T-helper 1 cell (primary cell): ENCODE measurements at regions not wholly inside any gene's neighbourhood (a gene's known extent, or its start where the extent isn't known, plus 50 kb on each side); places are given as distances from the start of the nearest gene placed in this dataset.
"Not testable (repeated sequence)": the region's sequence is repeated elsewhere in the genome, so short reads cannot be mapped to it uniquely, and the experiment has no call there.

Experiments
- DNase-seq, 5 donors: peaks; one replicate each; pipeline ENCODE4 v3.0.0-alpha.2; 2012 to 2020

- DNase-seq: no peak
These were observed 302.7 kb downstream of the SFMBT2 start for GRCh38 chr10:7108141-7108540.

GRCh38 chr10:7107285-7107684, 303.5 kb downstream of the SFMBT2 start:
- no peak for DNase-seq

- not testable (repeated sequence) for DNase-seq
These were observed 306.5 kb downstream of the SFMBT2 start for GRCh38 chr10:7104379-7104778.

GRCh38 chr10:7102557-7103349, 308.1 kb downstream of the SFMBT2 start:
- no peak for DNase-seq

DNA sequence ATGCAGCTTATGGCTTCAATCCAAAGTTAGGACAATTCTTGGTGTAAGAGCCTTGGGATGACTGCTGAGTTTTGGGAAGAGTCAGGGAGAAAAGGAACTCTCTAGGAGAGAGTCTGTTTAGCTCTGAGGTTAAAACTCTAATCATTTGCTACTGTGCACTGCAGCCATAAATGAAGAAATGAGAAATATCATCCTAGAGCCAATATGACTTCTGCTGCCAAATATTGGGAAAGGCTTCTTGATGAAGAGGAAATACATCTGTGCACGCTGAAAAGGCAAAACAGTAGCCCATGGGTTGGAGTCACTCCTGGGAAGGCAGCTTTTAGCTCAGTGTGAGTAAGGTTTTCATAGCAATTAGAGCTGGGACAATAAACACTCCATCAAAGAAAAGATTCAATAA, 308.8 kb downstream of the SFMBT2 start:
- DNase-seq: no peak

DNA sequence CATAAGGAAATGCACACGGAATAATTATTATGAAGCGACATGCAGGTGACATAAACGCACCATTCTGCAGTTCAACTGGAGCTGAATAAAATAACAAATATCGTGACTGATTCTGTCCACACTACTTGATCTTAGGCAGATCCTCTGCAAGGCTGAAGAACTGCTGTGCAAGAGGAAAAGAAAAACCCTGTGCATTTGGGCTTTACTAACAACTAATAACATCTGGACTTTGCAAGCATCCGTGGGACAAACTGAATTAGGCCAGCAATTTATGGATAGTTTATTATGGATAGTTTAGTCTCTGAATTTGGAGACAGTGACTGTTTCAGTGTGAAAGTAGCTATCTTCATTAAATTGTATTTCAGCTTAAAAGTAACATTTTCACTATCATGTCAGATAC, 309.4 kb downstream of the SFMBT2 start:
- DNase-seq: no peak

DNA sequence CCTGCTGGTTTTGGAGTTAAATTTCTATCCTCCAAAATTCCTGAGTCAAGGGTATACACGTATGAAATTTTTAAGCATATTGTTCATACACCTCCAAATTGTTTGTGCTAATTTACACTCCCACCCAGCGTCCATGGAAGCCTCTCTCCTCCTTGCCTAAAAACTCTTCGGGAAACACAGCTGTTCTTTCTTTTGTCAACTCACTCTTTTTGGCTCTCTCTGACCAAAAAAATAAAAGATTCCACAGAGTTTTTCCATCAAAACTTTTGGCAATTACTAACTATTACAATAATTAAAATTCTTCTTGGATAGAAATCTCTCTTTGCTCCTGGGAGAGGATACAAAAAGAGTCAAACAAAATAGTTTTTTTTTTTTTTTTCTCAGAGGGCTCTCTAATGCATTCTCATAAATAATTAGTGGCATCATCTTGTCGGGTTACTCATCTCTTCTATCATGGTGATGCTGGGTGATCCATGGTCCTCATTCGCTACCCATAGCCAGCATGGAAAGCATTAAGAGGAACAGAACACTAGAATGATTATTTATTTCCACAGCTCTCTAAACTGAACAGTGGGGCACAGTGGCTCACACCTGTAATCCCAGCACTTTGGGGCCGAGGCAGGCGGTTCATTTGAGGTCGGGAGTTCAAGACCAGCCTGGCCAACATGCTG, 310.7 kb downstream of the SFMBT2 start:
- no peak for DNase-seq

- DNase-seq: no peak
These were observed 312.6 kb downstream of the SFMBT2 start for GRCh38 chr10:7098160-7098762.

DNA sequence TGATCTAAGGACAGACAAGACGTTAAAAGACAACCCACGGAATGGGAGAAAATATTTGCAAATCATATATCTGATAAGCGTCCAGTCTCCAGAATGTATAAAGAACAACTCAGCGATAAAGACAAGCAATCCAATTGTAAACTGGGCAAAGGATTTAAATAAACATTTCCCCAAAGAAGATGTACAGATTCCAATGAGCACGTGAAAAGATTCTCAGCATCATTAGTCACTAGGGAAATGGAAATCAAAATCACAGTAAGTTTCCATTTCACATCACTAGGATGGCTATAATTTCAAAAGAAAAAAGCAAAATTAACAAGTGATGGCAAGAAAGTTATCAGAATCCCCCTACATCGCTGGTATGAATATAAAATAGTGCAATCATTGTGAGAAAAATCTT, 316.1 kb downstream of the SFMBT2 start:
- no peak for DNase-seq

DNA sequence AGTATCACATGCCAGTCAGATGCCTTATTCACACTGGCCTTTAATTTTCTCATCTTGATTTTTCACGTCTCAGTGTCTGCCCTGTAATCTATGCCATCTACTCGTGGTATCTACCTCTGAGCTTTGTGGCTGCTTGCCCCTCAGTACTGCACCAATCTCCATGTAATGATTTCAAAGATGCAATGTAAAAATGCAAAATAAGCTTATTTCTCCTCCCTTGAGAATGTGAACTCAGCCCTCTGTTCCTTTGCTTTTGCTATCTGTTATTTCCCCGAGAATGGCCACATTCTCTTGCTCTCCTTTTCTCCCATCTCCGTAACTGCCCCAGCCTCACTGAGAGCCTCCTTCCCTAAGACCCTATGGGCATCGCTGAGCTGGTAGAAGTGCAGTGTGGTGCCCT, 317.5 kb downstream of the SFMBT2 start:
- no peak for DNase-seq

DNA sequence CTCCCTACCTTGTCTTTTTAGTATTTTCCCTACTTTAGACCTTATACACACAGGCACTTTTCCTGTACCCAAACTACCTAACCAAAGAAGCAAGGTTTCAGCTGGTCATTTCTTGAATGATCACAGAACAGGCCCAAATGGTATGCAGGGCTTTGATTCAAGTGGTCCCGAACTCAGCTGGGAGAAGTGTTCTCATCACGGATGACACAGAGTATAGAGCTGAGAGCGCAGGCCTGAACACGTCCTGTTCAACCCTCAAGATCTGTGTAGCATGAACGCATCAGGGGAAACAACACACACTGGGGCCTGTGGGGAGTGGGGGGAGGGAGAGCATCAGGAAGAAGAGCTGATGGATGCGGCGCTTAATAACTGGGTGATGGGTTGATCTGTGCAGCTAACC, 318.2 kb downstream of the SFMBT2 start:
- DNase-seq: no peak

DNA sequence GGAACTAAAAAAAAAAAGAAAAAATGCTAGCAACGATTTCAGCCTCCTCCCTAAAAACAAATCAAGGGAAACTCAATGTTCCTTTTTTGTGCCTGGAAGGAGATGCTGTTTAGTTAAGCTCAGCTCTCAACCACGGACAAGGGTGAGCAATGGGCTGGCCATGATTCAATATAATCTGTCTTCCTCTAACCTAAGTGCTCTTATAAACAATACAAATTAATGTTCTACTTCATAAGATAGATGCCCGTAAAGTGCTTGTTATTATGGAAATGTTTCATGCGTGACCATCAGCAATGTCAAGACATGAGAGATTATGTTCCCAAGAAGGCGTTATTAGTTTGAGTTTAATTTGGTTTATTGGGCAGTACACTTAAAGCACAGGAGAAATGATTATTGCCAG, 320.3 kb downstream of the SFMBT2 start:
- no peak for DNase-seq

DNA sequence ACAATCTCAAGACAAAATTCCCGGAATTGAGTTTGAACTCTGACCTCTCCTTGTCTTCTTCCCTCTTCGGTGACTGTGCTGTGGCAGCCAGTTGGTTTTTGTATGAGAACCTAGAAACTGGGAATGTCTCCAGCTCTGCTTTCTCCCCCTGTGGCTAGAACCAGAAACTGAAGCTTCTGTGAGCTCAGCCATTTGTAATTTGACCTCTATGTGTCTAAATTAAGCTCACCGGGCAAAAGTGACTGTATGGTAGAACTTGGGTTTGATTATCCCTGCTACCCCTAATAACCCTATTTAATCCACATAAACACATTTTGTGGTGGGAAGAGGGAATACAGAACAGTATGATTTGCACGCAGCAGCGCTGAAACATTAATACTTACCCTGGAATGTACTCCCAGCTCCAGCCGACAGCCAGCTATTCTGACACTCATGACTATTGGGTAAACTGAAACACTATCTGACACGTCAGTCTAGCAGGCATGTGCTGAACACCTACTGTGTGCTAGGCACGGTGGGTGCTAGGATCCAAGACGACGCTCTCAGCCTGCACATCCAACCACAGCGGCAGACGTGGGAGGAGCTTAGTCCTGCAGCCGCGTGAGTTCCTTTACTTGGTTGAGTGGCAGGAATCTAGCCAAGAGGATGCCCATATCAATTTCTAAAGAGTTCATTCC, 324.8 kb downstream of the SFMBT2 start:
- DNase-seq: no peak

DNA sequence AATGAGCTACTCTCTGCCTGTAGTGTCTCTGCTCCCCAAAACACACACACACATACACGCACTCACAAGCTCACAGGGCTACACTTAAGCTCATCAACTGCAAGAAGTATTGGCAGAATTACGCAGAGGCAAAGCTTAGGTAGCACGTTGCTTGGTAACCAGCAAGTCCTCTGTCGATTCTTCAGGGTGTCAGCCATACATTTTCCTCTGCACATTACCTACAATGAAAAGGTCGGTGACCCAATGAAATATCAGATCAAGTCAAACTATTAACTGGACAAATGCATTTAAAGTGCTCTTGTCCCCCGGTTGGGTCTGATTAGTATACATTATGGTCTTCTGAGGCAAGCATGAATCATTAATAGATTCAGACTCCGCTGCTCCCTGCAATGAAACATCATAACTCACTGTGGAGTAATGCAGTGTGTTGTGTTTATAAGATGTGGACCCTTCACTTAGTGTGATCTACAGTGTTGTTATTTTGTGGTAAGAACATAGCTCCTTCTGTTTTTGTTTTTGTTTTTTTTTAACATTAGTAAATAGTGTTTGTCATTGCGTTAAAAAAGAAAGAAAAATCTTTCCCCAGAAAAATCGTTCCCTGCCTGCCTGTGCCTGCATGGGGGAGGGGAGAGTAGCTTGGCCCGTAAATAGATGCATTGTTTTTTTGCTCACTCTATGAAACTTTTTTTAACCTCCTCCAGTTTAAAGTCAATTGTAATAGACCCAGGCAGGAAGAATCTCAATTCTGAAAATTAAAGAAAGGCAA, 325.5 kb downstream of the SFMBT2 start:
- DNase-seq: no peak

GRCh38 chr10:7084280-7085005, 326.4 kb downstream of the SFMBT2 start:
- DNase-seq: no peak

DNA sequence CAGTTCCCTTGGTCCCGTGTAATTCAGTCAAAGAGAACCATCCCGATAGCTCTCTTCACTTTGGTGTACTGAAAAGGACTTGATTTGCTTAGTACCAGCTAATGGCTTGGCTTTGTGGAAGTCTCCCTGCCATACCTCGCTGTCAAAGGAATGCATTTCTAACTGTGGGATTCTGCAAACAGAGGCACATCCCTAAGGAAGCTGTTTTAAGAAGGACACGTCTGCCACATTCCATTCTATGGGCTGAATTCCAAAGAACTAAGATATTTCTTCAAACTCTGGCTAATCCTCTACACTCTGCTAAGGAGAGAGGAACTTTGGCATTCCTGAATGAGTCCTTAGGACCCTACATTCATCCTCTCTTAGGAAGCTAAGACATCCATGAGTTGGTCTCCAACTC, 327.9 kb downstream of the SFMBT2 start:
- DNase-seq: no peak

DNA sequence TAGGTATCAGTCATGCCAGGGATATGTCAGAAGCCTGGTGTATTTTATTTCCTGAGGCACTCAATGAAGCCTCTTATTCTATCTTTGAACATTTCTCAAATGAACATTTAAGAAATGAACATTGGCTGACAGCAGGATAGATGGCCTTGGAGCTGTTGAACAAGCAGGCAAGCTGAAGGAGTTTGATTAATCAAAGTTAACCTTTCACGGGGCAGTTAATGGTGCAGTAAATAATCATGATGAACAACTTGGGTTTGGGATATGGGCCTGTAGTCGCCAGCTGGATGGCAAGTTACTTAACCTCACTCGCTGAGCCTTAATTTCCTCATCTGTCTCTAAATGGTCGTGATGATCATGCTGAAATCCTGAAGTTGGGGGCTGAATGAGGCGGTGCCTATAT, 333.0 kb downstream of the SFMBT2 start:
- DNase-seq: no peak

GRCh38 chr10:7075851-7076250, 335.0 kb downstream of the SFMBT2 start:
- no peak for DNase-seq

GRCh38 chr10:7075110-7075509, 335.7 kb downstream of the SFMBT2 start:
- no peak for DNase-seq

DNA sequence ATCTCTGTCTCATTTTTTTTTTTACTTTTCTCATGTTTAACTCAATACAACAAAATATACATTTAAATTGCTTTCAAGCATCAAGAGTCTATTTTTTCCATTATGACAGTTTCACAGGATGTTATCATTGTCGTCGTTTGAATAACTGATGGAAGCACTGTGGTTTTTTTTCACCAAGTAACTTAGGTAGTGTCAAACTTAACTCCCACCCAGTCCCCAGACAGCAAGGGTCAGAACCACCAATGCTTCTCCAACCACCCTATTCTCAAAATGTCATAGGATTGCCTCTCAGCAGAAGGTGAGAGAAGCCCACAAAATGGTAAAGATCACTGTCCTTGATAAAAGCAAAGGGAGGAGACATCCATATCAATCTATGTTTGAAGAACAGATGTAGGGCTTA, 339.4 kb downstream of the SFMBT2 start:
- no peak for DNase-seq

- DNase-seq: no peak
These were observed 339.9 kb downstream of the SFMBT2 start for GRCh38 chr10:7070950-7071349.

DNA sequence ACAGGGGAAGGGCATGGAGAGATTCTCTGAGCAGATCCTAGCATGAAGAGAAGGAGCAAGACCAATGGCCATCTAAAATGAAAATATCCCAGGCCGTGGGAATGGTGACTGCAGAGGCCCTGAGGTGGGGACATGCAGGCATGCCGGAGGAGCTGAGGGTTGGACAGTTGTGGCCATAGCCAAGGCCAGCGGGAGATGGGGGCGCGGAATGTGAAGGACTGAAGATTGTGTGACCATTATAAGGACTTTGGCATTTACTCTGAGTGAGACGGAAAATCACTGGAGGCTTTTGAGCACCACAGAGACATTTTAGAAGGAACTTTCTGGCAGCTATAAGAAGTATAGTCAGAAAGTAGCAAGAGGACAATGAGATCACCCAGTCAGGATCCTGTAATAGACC, 341.1 kb downstream of the SFMBT2 start:
- DNase-seq: no peak
